SIG-M5 treated with dmso at 0.1 percent for 504 hours (cell line): ENCODE measurements at regions not wholly inside any gene's neighbourhood (a gene's known extent, or its start where the extent isn't known, plus 50 kb on each side); places are given as distances from the start of the nearest gene placed in this dataset.

Experiments
- DNase-seq: peaks from one replicate; lab custom pipeline; 2025; ENCODE audit not compliant: unreplicated experiment; lab: John Stamatoyannopoulos, UW

- DNase-seq: no peak
Observed at GRCh38 chr18:10009321-10010144, 95.7 kb downstream of the VAPA start.

- DNase-seq: no peak
Observed at GRCh38 chr18:10010611-10011015, 96.8 kb downstream of the VAPA start.

- DNase-seq: no peak
Observed at GRCh38 chr18:10011061-10011460, 97.2 kb downstream of the VAPA start.

- no peak for DNase-seq
Observed at GRCh38 chr18:10011751-10012150, 97.9 kb downstream of the VAPA start.

- no peak for DNase-seq
Observed at GRCh38 chr18:10012526-10012925, 98.7 kb downstream of the VAPA start.

- no peak for DNase-seq
Observed at GRCh38 chr18:10013621-10014543, 100.1 kb downstream of the VAPA start.

GRCh38 chr18:10015288-10015701 is 101.5 kb downstream of the VAPA start:
- no peak for DNase-seq

GRCh38 chr18:10015941-10016819 is 102.4 kb downstream of the VAPA start:
- DNase-seq: peak; percentile 11

GRCh38 chr18:10017043-10017442 is 103.2 kb downstream of the VAPA start:
- no peak for DNase-seq

- no peak for DNase-seq
Observed at GRCh38 chr18:10018289-10018688, 104.5 kb downstream of the VAPA start.

GRCh38 chr18:10020171-10020570 is 106.4 kb downstream of the VAPA start:
- DNase-seq: peak; percentile 82

GRCh38 chr18:10022365-10022764 is 108.5 kb downstream of the VAPA start:
- DNase-seq: no peak

- peak; percentile 38 for DNase-seq
Observed at GRCh38 chr18:10023853-10024570, 110.2 kb downstream of the VAPA start.

- DNase-seq: no peak
Observed at GRCh38 chr18:10025711-10026670, 112.2 kb downstream of the VAPA start.

- DNase-seq: no peak
Observed at GRCh38 chr18:10027031-10027430, 113.2 kb downstream of the VAPA start.

- DNase-seq: no peak
Observed at GRCh38 chr18:10027461-10027860, 113.6 kb downstream of the VAPA start.

GRCh38 chr18:10029711-10030110 is 115.9 kb downstream of the VAPA start:
- no peak for DNase-seq

GRCh38 chr18:10030816-10031541 is 117.2 kb downstream of the VAPA start:
- DNase-seq: no peak
